Activated CD4-positive, alpha-beta memory T cell treated with anti-CD3 and anti-CD28 coated beads for 36 hours (primary cell): ENCODE measurements at regions not wholly inside any gene's neighbourhood (a gene's known extent, or its start where the extent isn't known, plus 50 kb on each side); places are given as distances from the start of the nearest gene placed in this dataset.
"Not testable (repeated sequence)": the region's sequence is repeated elsewhere in the genome, so short reads cannot be mapped to it uniquely, and the experiment has no call there.

Source experiments
- CTCF ChIA-PET: fragments of 350-600 bp; sonication (Branson Sonifier 250); formaldehyde crosslinking; loops from one replicate; lab custom pipeline; 2021; ENCODE audit warnings: antibody characterized with exemption, inconsistent platforms; lab: Charles Lee
- POLR2A ChIA-PET: fragments of 350-600 bp; sonication (Branson Sonifier 250); formaldehyde crosslinking; loops from one replicate; lab custom pipeline; 2021; ENCODE audit warnings: antibody characterized with exemption; lab: Charles Lee
- DNase-seq: peaks from one replicate; pipeline ENCODE4 v3.0.0-alpha.2; 2020
- H3K27ac Mint-ChIP-seq: one replicate; pipeline ENCODE4 v1.8.0; 2021; ENCODE audit warnings: mixed read lengths
- H3K27me3 Mint-ChIP-seq: one replicate; pipeline ENCODE4 v1.8.0; 2021; ENCODE audit warnings: mixed read lengths
- H3K36me3 Mint-ChIP-seq: one replicate; pipeline ENCODE4 v1.8.0; 2021; ENCODE audit warnings: mixed read lengths
- H3K4me1 Mint-ChIP-seq: one replicate; pipeline ENCODE4 v1.8.0; 2021; ENCODE audit warnings: low read depth, mixed read lengths
- H3K4me3 Mint-ChIP-seq: one replicate; pipeline ENCODE4 v1.8.0; 2021; ENCODE audit warnings: mild to moderate bottlenecking, mixed read lengths
- H3K9me3 Mint-ChIP-seq: one replicate; pipeline ENCODE4 v1.8.0; 2021; ENCODE audit warnings: mixed read lengths
- intact Hi-C: fragments of 100-400 bp; cut with micrococcal nuclease; formaldehyde crosslinking; loops from one replicate; pipeline ENCODE4 v1.15.1; 2023

DNA sequence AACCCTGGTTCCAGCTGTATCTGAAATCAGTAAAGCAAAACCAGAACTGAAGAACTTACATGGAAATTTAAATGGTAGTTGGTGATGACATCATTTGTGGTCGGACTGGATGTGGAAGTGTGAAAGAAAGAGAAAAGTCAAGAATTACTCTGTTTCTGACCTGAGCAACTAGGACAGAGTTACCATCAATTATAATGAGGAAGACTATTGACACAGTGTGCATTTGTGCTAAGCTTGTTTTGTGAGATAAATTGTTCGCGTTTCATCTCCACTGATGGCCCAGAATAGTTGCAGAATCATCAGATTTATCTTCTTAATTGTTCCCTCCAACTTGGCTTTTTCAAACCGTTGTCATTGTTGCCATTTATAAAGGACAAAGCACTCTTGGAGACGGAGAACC is 410.6 kb upstream of the DEPDC1 start:
- Mint-ChIP-seq H3K4me1 (no peaks in the 10 kb centered on the region), H3K36me3 (no peaks in the 10 kb centered on the region), H3K4me3 (no peak overlapping the region), H3K27ac (no peak overlapping the region), H3K9me3 (peaks cover 11% of the 10 kb centered on the region), H3K27me3 (no peaks in the 10 kb centered on the region)
- ChIA-PET POLR2A (no interaction called here), CTCF (no interaction called here)
- no peak for DNase-seq
- intact Hi-C loops: no loop called here

DNA sequence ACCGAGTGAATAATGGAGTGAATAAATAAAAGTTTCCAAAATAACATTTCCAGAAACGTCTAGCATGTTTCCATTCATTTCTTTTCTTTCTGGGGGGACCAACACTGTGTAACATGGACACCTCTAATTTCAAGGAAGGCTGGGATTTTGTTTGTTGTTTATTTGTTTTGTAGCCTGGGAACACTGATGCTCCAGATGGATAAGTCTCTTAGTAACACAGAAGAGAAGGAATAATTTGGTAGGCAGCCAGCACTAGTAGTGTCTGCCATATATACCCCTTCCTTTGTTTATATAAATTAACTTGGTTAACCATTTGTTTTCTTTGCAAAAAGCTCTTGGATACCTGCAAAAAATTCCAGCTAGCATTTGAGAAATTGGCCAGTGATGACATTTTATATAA is 411.4 kb upstream of the DEPDC1 start:
- DNase-seq: no peak
- H3K36me3 Mint-ChIP-seq: no peaks in the 10 kb centered on the region
- no peaks in the 10 kb centered on the region for H3K27me3 Mint-ChIP-seq
- peaks cover 11% of the 10 kb centered on the region for H3K9me3 Mint-ChIP-seq
- ChIA-PET POLR2A (no interaction called here), CTCF (no interaction called here)
- no peak overlapping the region for H3K27ac Mint-ChIP-seq
- no peak overlapping the region for H3K4me3 Mint-ChIP-seq
- intact Hi-C loops: no loop called here
- H3K4me1 Mint-ChIP-seq: no peaks in the 10 kb centered on the region

GRCh38 chr1:68916221-68916902 is 419.5 kb upstream of the DEPDC1 start:
- H3K4me1 Mint-ChIP-seq: no peaks in the 10 kb centered on the region
- H3K9me3 Mint-ChIP-seq: peaks cover 6% of the 10 kb centered on the region
- POLR2A ChIA-PET: no interaction called here
- DNase-seq: no peak
- no peak overlapping the region for H3K27ac Mint-ChIP-seq
- intact Hi-C loops: no loop called here
- CTCF ChIA-PET: no interaction called here
- no peak overlapping the region for H3K4me3 Mint-ChIP-seq
- no peaks in the 10 kb centered on the region for H3K27me3 Mint-ChIP-seq
- no peaks in the 10 kb centered on the region for H3K36me3 Mint-ChIP-seq

DNA sequence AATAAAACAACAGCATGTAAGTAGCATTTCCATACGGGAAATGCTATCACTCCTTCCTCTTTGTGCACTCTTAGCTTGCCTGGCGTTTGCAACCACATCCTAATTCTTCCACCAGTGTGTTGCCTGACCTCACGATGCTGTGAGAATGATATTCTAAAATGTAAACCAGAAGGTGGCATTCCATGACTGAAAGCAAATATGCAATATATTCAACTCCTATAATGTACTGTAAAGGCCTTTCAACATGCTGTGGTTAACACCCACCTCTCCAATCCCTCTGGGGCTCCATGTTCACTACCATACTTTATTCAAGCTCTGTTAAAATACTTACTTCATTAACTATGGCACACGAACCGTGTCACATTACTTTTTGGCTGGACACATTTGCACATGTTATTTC is 420.6 kb upstream of the DEPDC1 start:
- intact Hi-C loops: no loop called here
- ChIA-PET CTCF (no interaction called here), POLR2A (no interaction called here)
- peaks cover 4% of the 10 kb centered on the region for H3K9me3 Mint-ChIP-seq
- no peaks in the 10 kb centered on the region for H3K36me3 Mint-ChIP-seq
- no peaks in the 10 kb centered on the region for H3K4me1 Mint-ChIP-seq
- DNase-seq: no peak
- H3K4me3 Mint-ChIP-seq: no peak overlapping the region
- H3K27me3 Mint-ChIP-seq: no peaks in the 10 kb centered on the region
- H3K27ac Mint-ChIP-seq: no peak overlapping the region

GRCh38 chr1:68918563-68918962 is 421.7 kb upstream of the DEPDC1 start:
- intact Hi-C loops: no loop called here
- ChIA-PET POLR2A (no interaction called here), CTCF (interaction anchor here (1.0 kb wide), 1 partner anchor 15 kb away, joined by 3 read pairs; no protein-coding TSS in a partner anchor)
- DNase-seq: no peak
- Mint-ChIP-seq H3K27ac (no peak overlapping the region), H3K9me3 (peaks cover 4% of the 10 kb centered on the region), H3K27me3 (no peaks in the 10 kb centered on the region), H3K4me3 (no peak overlapping the region), H3K4me1 (no peaks in the 10 kb centered on the region), H3K36me3 (no peaks in the 10 kb centered on the region)

GRCh38 chr1:68919075-68919474 is 422.2 kb upstream of the DEPDC1 start:
- ChIA-PET POLR2A (no interaction called here), CTCF (no interaction called here)
- H3K9me3 Mint-ChIP-seq: peaks cover 4% of the 10 kb centered on the region
- no peaks in the 10 kb centered on the region for H3K4me1 Mint-ChIP-seq
- no peak overlapping the region for H3K4me3 Mint-ChIP-seq
- no peaks in the 10 kb centered on the region for H3K36me3 Mint-ChIP-seq
- no peak overlapping the region for H3K27ac Mint-ChIP-seq
- intact Hi-C loops: no loop called here
- H3K27me3 Mint-ChIP-seq: no peaks in the 10 kb centered on the region
- no peak for DNase-seq

DNA sequence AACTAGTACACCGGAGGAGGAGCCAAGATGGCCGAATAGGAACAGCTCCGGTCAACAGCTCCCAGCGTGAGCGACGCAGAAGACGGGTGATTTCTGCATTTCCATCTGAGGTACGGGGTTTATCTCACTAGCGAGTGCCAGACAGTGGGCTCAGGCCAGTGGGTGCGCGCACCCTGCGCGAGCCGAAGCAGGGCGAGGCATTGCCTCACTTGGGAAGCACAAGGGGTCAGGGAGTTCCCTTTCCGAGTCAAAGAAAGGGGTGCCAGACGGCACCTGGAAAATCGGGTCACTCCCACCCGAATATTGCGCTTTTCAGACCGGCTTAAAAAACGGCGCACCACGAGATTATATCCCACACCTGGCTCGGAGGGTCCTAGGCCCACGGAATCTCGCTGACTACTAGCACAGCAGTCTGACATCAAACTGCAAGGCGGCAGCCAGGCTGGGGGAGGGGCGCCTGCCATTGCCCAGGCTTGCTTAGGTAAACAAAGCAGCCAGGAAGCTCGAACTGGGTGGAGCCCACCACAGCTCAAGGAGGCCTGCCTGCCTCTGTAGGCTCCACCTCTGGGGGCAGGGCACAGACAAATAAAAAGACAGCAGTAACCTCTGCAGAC is 426.7 kb upstream of the DEPDC1 start:
- H3K9me3 Mint-ChIP-seq, H3K27me3 Mint-ChIP-seq, intact Hi-C loops, DNase-seq, POLR2A ChIA-PET, H3K36me3 Mint-ChIP-seq, H3K27ac Mint-ChIP-seq, CTCF ChIA-PET, H3K4me1 Mint-ChIP-seq, H3K4me3 Mint-ChIP-seq: not testable (repeated sequence)

DNA sequence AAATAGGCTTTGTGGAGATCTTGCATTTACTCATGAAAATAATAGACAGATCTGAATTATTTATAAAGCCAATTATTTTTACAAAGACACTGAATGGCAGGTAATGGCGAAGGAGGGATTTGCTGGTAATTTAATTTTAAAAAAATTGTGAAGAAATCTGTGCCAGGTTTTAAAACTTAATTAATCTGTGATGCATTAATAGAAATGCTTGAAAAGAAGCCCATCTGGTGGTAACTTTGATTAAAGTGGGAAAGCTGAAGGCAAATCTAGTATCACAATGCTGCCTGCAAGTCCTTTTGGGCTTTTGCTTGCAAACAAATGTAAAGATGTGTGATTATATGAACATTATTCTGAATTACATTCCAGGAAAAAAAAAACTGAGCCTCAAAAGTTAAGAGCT is 433.2 kb upstream of the DEPDC1 start:
- CTCF ChIA-PET: no interaction called here
- H3K4me3 Mint-ChIP-seq: no peak overlapping the region
- no peak for DNase-seq
- H3K9me3 Mint-ChIP-seq: peaks cover 7% of the 10 kb centered on the region
- no peaks in the 10 kb centered on the region for H3K27me3 Mint-ChIP-seq
- H3K27ac Mint-ChIP-seq: no peak overlapping the region
- POLR2A ChIA-PET: no interaction called here
- intact Hi-C loops: no loop called here
- H3K36me3 Mint-ChIP-seq: no peaks in the 10 kb centered on the region
- no peaks in the 10 kb centered on the region for H3K4me1 Mint-ChIP-seq

- no peak for DNase-seq
- H3K27ac Mint-ChIP-seq: no peak overlapping the region
- peaks cover 10% of the 10 kb centered on the region for H3K9me3 Mint-ChIP-seq
- intact Hi-C loops: no loop called here
- no peak overlapping the region for H3K4me3 Mint-ChIP-seq
- POLR2A ChIA-PET: no interaction called here
- H3K4me1 Mint-ChIP-seq: no peaks in the 10 kb centered on the region
- H3K27me3 Mint-ChIP-seq: no peaks in the 10 kb centered on the region
- H3K36me3 Mint-ChIP-seq: no peaks in the 10 kb centered on the region
- CTCF ChIA-PET: no interaction called here
Measured at GRCh38 chr1:68936530-68936929, 439.6 kb upstream of the DEPDC1 start.

DNA sequence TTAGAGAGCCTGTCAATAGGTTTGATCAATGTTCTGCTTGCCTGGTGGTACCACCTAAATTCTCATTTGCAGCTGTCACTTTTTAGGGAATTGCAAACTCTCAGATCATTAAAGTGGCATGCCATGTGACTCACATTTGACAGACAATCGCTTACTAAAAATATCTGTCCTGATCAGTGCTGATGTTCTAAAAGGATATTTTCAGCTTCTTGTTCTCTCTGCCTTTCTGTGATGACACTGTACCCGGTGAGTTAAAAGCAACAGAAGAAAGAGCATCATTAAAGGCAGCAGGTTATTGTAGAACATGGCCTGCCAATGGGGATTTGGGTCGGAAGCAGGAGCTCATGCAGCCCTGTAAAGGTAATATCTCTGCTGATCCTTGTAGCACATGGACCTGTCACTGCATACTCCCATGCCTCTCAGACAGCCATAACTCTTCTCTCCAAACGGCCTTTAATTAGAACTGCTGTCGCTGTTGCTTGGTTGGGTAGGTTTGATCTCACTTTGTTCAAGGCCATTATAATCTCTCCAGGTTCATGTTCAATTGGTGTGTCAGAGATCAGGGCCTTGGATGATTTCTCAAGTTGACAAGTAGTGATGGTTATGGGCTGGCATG is 441.3 kb upstream of the DEPDC1 start:
- ChIA-PET CTCF (no interaction called here), POLR2A (no interaction called here)
- Mint-ChIP-seq H3K4me3 (no peak overlapping the region), H3K9me3 (peaks cover 8% of the 10 kb centered on the region), H3K27me3 (no peaks in the 10 kb centered on the region), H3K27ac (no peak overlapping the region), H3K4me1 (no peaks in the 10 kb centered on the region), H3K36me3 (no peaks in the 10 kb centered on the region)
- intact Hi-C loops: no loop called here
- DNase-seq: no peak

DNA sequence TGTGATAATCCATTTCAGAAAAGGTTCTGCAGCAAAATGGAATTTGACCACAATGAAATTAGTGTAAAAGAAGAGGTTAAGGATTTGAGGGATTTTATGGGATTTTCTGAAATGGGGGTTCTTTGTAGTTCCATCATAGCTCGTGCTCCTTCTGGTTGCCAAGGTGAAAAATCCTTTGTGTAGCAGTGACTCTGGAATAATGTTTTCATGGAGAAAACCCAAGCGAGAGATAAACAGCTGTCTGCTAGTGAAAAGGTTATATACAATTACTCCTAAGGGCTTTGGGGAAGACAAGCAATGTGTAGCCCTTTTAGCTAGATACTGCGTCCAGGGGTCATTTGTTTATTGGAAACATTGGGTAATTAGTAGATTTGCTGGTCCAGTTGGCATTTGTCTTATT is 453.2 kb upstream of the DEPDC1 start:
- CTCF ChIA-PET: no interaction called here
- H3K4me3 Mint-ChIP-seq: no peak overlapping the region
- intact Hi-C loops: no loop called here
- no peaks in the 10 kb centered on the region for H3K27me3 Mint-ChIP-seq
- H3K36me3 Mint-ChIP-seq: no peaks in the 10 kb centered on the region
- DNase-seq: no peak
- H3K9me3 Mint-ChIP-seq: peaks cover 4% of the 10 kb centered on the region
- POLR2A ChIA-PET: no interaction called here
- H3K27ac Mint-ChIP-seq: no peak overlapping the region
- no peaks in the 10 kb centered on the region for H3K4me1 Mint-ChIP-seq

DNA sequence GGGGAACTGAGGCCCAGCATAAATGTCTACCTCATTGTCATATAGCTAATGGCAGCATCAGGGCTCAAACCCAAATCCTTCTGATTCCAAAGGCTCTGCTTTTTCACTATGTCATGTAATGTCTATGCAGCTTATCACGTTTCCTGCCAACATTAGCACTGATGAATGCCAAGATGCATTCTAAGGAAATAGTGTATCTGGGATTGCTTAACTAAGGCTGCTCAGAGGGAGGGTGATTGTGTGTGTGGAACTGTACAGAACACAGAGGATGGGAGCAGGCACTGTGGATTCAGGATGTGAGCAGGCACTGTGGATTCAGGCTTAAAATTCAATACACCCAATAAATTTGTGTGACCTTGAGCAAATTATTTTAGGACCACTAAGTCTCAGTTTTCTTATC is 456.4 kb upstream of the DEPDC1 start:
- Mint-ChIP-seq H3K27me3 (no peaks in the 10 kb centered on the region), H3K36me3 (no peaks in the 10 kb centered on the region), H3K9me3 (peaks cover 7% of the 10 kb centered on the region), H3K4me3 (no peak overlapping the region), H3K27ac (no peak overlapping the region), H3K4me1 (no peaks in the 10 kb centered on the region)
- POLR2A ChIA-PET: no interaction called here
- CTCF ChIA-PET: no interaction called here
- intact Hi-C loops: no loop called here
- no peak for DNase-seq

GRCh38 chr1:68954841-68955240 is 458.0 kb upstream of the DEPDC1 start:
- no peak overlapping the region for H3K27ac Mint-ChIP-seq
- H3K27me3 Mint-ChIP-seq: no peaks in the 10 kb centered on the region
- no peaks in the 10 kb centered on the region for H3K36me3 Mint-ChIP-seq
- DNase-seq: no peak
- ChIA-PET CTCF (no interaction called here), POLR2A (no interaction called here)
- intact Hi-C loops: no loop called here
- peaks cover 7% of the 10 kb centered on the region for H3K9me3 Mint-ChIP-seq
- no peak overlapping the region for H3K4me3 Mint-ChIP-seq
- no peaks in the 10 kb centered on the region for H3K4me1 Mint-ChIP-seq
